Endothelial cell of umbilical vein (primary cell): ENCODE measurements at regions not wholly inside any gene's neighbourhood (a gene's known extent, or its start where the extent isn't known, plus 50 kb on each side); places are given as distances from the start of the nearest gene placed in this dataset.

Experiments used
- BruUV-seq: library from RNA; stranded (reverse); fragments of 400-500 nt; replicated peaks from 2 replicates; lab custom pipeline; 2021; lab: Mats Ljungman, UMichigan
- CTCF ChIA-PET: fragments of 300-600, 350-600 bp; sonication (Branson Sonifier 250); formaldehyde crosslinking; loops from one replicate; lab custom pipeline; 2021; ENCODE audit warnings: antibody characterized with exemption, inconsistent platforms; lab: Charles Lee
- POLR2A ChIA-PET: fragments of 300-600, 350-600 bp; sonication (Branson Sonifier 250); formaldehyde crosslinking; loops from one replicate; lab custom pipeline; 2021; ENCODE audit warnings: antibody characterized with exemption, inconsistent platforms; lab: Charles Lee
- DNase-seq: peaks from one replicate; pipeline ENCODE4 v3.0.0-alpha.2; 2011; ENCODE audit warnings: low read depth, low spot score
- FAIRE-seq: peaks from 2 replicates; lab custom pipeline; 2011; peaks lifted over from hg19 to GRCh38; lab: Jason Lieb, UNC
- H2AFZ ChIP-seq: 2 replicates; pipeline ENCODE4 v1.6.0; 2012; ENCODE audit warnings: low read depth, low read length, control low read depth, inconsistent platforms
- H3K27ac ChIP-seq: 2 replicates; pipeline ENCODE4 v1.5.1; 2011; ENCODE audit warnings: low read depth, mild to moderate bottlenecking, control low read depth, low read length, moderate library complexity; ENCODE audit not compliant: insufficient read depth
- H3K27me3 ChIP-seq, 2 experiments: 2 replicates each; pipeline versions ENCODE4 v1.6.0 to v1.6.1; 2011; ENCODE audit warnings: low read length in 2 of 2, mixed read lengths in 1 of 2; ENCODE audit not compliant: control insufficient read depth in 2 of 2, insufficient read depth in 2 of 2
- H3K36me3 ChIP-seq, 2 experiments: 2 replicates in 1 of 2; 3 replicates in 1 of 2; pipeline ENCODE4 v1.5.1; 2011; ENCODE audit warnings: low read length in 2 of 2, mild to moderate bottlenecking in 1 of 2, moderate library complexity in 1 of 2; ENCODE audit not compliant: control insufficient read depth in 2 of 2, insufficient read depth in 2 of 2; ENCODE audit errors: extremely low read depth in 1 of 2
- H3K4me1 ChIP-seq: 3 replicates; pipeline ENCODE4 v1.5.1; 2011; ENCODE audit warnings: mild to moderate bottlenecking, low read length; ENCODE audit not compliant: control insufficient read depth, insufficient read depth; ENCODE audit errors: extremely low read depth
- H3K4me2 ChIP-seq: 2 replicates; pipeline ENCODE4 v1.6.1; 2011; ENCODE audit warnings: low read length, control low read depth, mixed read lengths; ENCODE audit not compliant: insufficient read depth
- H3K4me3 ChIP-seq, 3 experiments: fragments of 200-600 bp in 1 of 3; sonication (generic), shearing (Covaris generic) in 1 of 3; replicated peaks in 1 of 3; 2 replicates each; pipeline ENCODE4 v1.5.1; 2011 to 2016; ENCODE audit warnings: control low read depth in 3 of 3, low read length in 3 of 3, mild to moderate bottlenecking in 2 of 3, inconsistent platforms in 1 of 3, low read depth in 1 of 3, moderate library complexity in 1 of 3; ENCODE audit not compliant: insufficient read depth in 1 of 3
- H3K79me2 ChIP-seq: 2 replicates; pipeline ENCODE4 v1.6.0; 2012; ENCODE audit warnings: low read length, inconsistent platforms; ENCODE audit not compliant: control insufficient read depth, insufficient read depth
- H3K9ac ChIP-seq: replicated peaks from 2 replicates; pipeline ENCODE3; 2011; ENCODE audit warnings: low read length, control low read depth; ENCODE audit not compliant: insufficient read depth; ENCODE audit errors: extremely low read depth
- H3K9me1 ChIP-seq: replicated peaks from 3 replicates; pipeline ENCODE4 v1.6.0; 2011; ENCODE audit warnings: mild to moderate bottlenecking, low read length; ENCODE audit not compliant: control insufficient read depth, insufficient read depth; ENCODE audit errors: extremely low read depth
- H3K9me3 ChIP-seq: replicated peaks from 2 replicates; pipeline ENCODE4 v1.5.1; 2012; ENCODE audit warnings: low read length, inconsistent platforms; ENCODE audit not compliant: control insufficient read depth, insufficient read depth
- H4K20me1 ChIP-seq: replicated peaks from 2 replicates; pipeline ENCODE3; 2011; ENCODE audit warnings: mild to moderate bottlenecking, low read length; ENCODE audit not compliant: control insufficient read depth, insufficient read depth; ENCODE audit errors: extremely low read depth
- EZH2 ChIP-seq: IDR thresholded peaks from 2 replicates; pipeline ENCODE4 v1.6.1; 2012; ENCODE audit warnings: borderline replicate concordance, low read depth, mild to moderate bottlenecking, moderate library complexity, low read length, inconsistent platforms; ENCODE audit not compliant: severe bottlenecking
- FOS ChIP-seq: IDR thresholded peaks from 2 replicates; pipeline ENCODE4 v1.6.1; 2011; ENCODE audit warnings: mild to moderate bottlenecking, low read length, moderate library complexity, borderline replicate concordance; ENCODE audit not compliant: insufficient read depth
- GATA2 ChIP-seq: IDR thresholded peaks from 2 replicates; pipeline ENCODE4 v1.7.0; 2011; ENCODE audit warnings: low read depth, mild to moderate bottlenecking, moderate library complexity, mixed read lengths, low read length; ENCODE audit not compliant: insufficient read length, insufficient read depth
- JUN ChIP-seq: IDR thresholded peaks from 2 replicates; pipeline ENCODE4 v1.6.1; 2011; ENCODE audit warnings: borderline replicate concordance, low read depth; ENCODE audit not compliant: insufficient read length, insufficient read depth
- MYC ChIP-seq: IDR thresholded peaks from one replicate; pipeline ENCODE4 v1.6.1; 2011; ENCODE audit warnings: mild to moderate bottlenecking, low read depth, low read length
- POLR2A ChIP-seq: IDR thresholded peaks from 2 replicates; pipeline ENCODE4 v1.6.1; 2012; ENCODE audit warnings: low read depth, mild to moderate bottlenecking, control low read depth, low read length
- POLR2AphosphoS5 ChIP-seq: IDR thresholded peaks from 2 replicates; pipeline ENCODE4 v1.6.1; 2012; ENCODE audit warnings: low read depth, mild to moderate bottlenecking, control low read depth, low read length, moderate library complexity; ENCODE audit not compliant: insufficient read depth
- dilution Hi-C: fragments of 300-500 bp; cut with MboI; formaldehyde crosslinking; loops from one replicate; pipeline ENCODE4 v1.15.0; 2019; ENCODE audit warnings: low sequenced_read_pairs; ENCODE audit not compliant: extremely low pct_ligation_motif_present
- intact Hi-C: fragments of 100-400 bp; cut with micrococcal nuclease; formaldehyde crosslinking; loops from one replicate; pipeline ENCODE4 v1.10.0; 2022
- TF ChIP-seq, protein P1 (sequence below), 2 donors: IDR thresholded peaks; 1 replicate in 1 of 2; 2 replicates in 1 of 2; pipeline ENCODE4 v1.5.1; 2011; ENCODE audit warnings: low read length in 2 of 2, mild to moderate bottlenecking in 2 of 2, moderate library complexity in 2 of 2, control low read depth in 1 of 2, inconsistent platforms in 1 of 2, low read depth in 1 of 2; ENCODE audit not compliant: insufficient read depth in 1 of 2; ENCODE audit errors: extremely low read depth in 1 of 2
- TF ChIP-seq, protein P2 (sequence below): IDR thresholded peaks from 2 replicates; pipeline ENCODE4 v1.6.1; 2011; ENCODE audit not compliant: insufficient read depth, insufficient read length

- Histone ChIP-seq H3K9me3 (no peaks in the 10 kb centered on the region), H3K79me2 (no peaks in the 10 kb centered on the region), H3K36me3 (no peaks in the 10 kb centered on the region), H2AFZ (no peak overlapping the region), H3K27ac (no peak overlapping the region), H3K9me1 (no peaks in the 10 kb centered on the region), H3K4me1 (peaks cover 43% of the 10 kb centered on the region), H3K27me3 (no peaks in the 10 kb centered on the region), H4K20me1 (no peaks in the 10 kb centered on the region), H3K9ac (no peak overlapping the region), H3K4me2 (no peak overlapping the region), H3K4me3 (no peak overlapping the region)
- DNase-seq (no peak), FAIRE-seq (no peak)
- no peak for TF ChIP-seq JUN
- no peak for TF ChIP-seq MYC
- TF ChIP-seq EZH2: no peak
- TF ChIP-seq GATA2: no peak
- TF ChIP-seq POLR2A: no peak
- TF ChIP-seq, protein P1, sequence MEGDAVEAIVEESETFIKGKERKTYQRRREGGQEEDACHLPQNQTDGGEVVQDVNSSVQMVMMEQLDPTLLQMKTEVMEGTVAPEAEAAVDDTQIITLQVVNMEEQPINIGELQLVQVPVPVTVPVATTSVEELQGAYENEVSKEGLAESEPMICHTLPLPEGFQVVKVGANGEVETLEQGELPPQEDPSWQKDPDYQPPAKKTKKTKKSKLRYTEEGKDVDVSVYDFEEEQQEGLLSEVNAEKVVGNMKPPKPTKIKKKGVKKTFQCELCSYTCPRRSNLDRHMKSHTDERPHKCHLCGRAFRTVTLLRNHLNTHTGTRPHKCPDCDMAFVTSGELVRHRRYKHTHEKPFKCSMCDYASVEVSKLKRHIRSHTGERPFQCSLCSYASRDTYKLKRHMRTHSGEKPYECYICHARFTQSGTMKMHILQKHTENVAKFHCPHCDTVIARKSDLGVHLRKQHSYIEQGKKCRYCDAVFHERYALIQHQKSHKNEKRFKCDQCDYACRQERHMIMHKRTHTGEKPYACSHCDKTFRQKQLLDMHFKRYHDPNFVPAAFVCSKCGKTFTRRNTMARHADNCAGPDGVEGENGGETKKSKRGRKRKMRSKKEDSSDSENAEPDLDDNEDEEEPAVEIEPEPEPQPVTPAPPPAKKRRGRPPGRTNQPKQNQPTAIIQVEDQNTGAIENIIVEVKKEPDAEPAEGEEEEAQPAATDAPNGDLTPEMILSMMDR (IDR thresholded peaks at IDR 0.05; ENCODE audit: extremely low read depth in 1 of 2, insufficient read depth in 1 of 2, low read depth in 1 of 2, low read length in 2 of 2): no peak
- TF ChIP-seq, protein P2, sequence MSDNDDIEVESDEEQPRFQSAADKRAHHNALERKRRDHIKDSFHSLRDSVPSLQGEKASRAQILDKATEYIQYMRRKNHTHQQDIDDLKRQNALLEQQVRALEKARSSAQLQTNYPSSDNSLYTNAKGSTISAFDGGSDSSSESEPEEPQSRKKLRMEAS: no peak
- no peak for TF ChIP-seq POLR2AphosphoS5
- no peak for TF ChIP-seq FOS
- dilution Hi-C loops (no loop called here), intact Hi-C loops (loop anchor here (5.0 to 10.0 kb wide), 2 partner anchors 318 to 550 kb away; no protein-coding TSS in a partner anchor)
- CTCF ChIA-PET: no interaction called here
- POLR2A ChIA-PET: no interaction called here
- BruUV-seq: no TSS peak
Observed at GRCh38 chr4:31084806-31085416, 364.7 kb downstream of the PCDH7 start.
